MM.1S (cell line): ENCODE measurements at regions not wholly inside any gene's neighbourhood (a gene's known extent, or its start where the extent isn't known, plus 50 kb on each side); places are given as distances from the start of the nearest gene placed in this dataset.

Experiments used
- DNase-seq: peaks from one replicate; pipeline ENCODE4 v3.0.0-alpha.2; 2015
- H2AFZ ChIP-seq: fragments of 300-600 bp; sonication (generic); 2 replicates; pipeline ENCODE4 v1.6.0; 2016; ENCODE audit warnings: antibody characterized with exemption, low read length
- H3F3A ChIP-seq: fragments of 300-600 bp; sonication (generic); 2 replicates; pipeline ENCODE4 v1.6.1; 2016; ENCODE audit warnings: mild to moderate bottlenecking, antibody characterized with exemption, low read length, moderate library complexity, mixed read lengths; ENCODE audit not compliant: insufficient read depth
- H3K27ac ChIP-seq: fragments of 300-600 bp; sonication (generic); 2 replicates; pipeline ENCODE4 v1.5.1; 2016; ENCODE audit warnings: mild to moderate bottlenecking, low read length
- H3K27me3 ChIP-seq: fragments of 300-600 bp; sonication (generic); replicated peaks from 2 replicates; pipeline ENCODE4 v1.6.0; 2016; ENCODE audit warnings: low read length; ENCODE audit not compliant: insufficient read depth
- H3K36me3 ChIP-seq: fragments of 300-600 bp; sonication (generic); replicated peaks from 2 replicates; pipeline ENCODE4 v1.6.1; 2016; ENCODE audit warnings: mild to moderate bottlenecking, low read length, mixed read lengths; ENCODE audit not compliant: insufficient read depth
- H3K4me1 ChIP-seq: fragments of 300-600 bp; sonication (generic); 2 replicates; pipeline ENCODE4 v1.6.1; 2016; ENCODE audit warnings: low read length, mixed read lengths
- H3K4me2 ChIP-seq: fragments of 300-600 bp; sonication (generic); 2 replicates; pipeline ENCODE4 v1.6.0; 2016; ENCODE audit warnings: low read depth, low read length
- H3K4me3 ChIP-seq: fragments of 300-600 bp; sonication (generic); 2 replicates; pipeline ENCODE4 v1.5.1; 2016; ENCODE audit warnings: low read length, mixed read lengths
- H3K79me2 ChIP-seq: fragments of 300-600 bp; sonication (generic); 2 replicates; pipeline ENCODE4 v1.6.1; 2016; ENCODE audit warnings: mixed run types, low read length, mixed read lengths
- H3K9ac ChIP-seq: fragments of 300-600 bp; sonication (generic); 2 replicates; pipeline ENCODE4 v1.6.1; 2016; ENCODE audit warnings: low read length, mixed read lengths
- H3K9me2 ChIP-seq: fragments of 300-600 bp; sonication (generic); replicated peaks from 2 replicates; pipeline ENCODE4 v1.6.1; 2016; ENCODE audit warnings: mild to moderate bottlenecking, low read length, mixed read lengths; ENCODE audit not compliant: insufficient read depth
- H3K9me3 ChIP-seq: fragments of 300-600 bp; sonication (generic); replicated peaks from 2 replicates; pipeline ENCODE4 v1.6.1; 2016; ENCODE audit warnings: mild to moderate bottlenecking, low read length, mixed read lengths; ENCODE audit not compliant: insufficient read depth
- H4K20me1 ChIP-seq: fragments of 300-600 bp; sonication (generic); 2 replicates; pipeline ENCODE4 v1.6.1; 2016; ENCODE audit warnings: mild to moderate bottlenecking, low read length, moderate library complexity, mixed read lengths; ENCODE audit not compliant: insufficient read depth
- CTCF ChIP-seq: fragments of 300-600 bp; sonication (generic); IDR thresholded peaks from 2 replicates; pipeline ENCODE4 v1.5.1; 2016; ENCODE audit warnings: antibody characterized with exemption, low read length, mixed read lengths
- EZH2 ChIP-seq: fragments of 300-600 bp; sonication (generic); optimal IDR thresholded peaks from 2 replicates; pipeline ENCODE3; 2017; ENCODE audit warnings: low read depth, mild to moderate bottlenecking, antibody characterized with exemption, low read length, mixed read lengths
- EZH2phosphoT487 ChIP-seq: fragments of 300-600 bp; sonication (generic); IDR thresholded peaks from 2 replicates; pipeline ENCODE4 v1.6.1; 2018; ENCODE audit warnings: antibody characterized with exemption, low read length

DNA sequence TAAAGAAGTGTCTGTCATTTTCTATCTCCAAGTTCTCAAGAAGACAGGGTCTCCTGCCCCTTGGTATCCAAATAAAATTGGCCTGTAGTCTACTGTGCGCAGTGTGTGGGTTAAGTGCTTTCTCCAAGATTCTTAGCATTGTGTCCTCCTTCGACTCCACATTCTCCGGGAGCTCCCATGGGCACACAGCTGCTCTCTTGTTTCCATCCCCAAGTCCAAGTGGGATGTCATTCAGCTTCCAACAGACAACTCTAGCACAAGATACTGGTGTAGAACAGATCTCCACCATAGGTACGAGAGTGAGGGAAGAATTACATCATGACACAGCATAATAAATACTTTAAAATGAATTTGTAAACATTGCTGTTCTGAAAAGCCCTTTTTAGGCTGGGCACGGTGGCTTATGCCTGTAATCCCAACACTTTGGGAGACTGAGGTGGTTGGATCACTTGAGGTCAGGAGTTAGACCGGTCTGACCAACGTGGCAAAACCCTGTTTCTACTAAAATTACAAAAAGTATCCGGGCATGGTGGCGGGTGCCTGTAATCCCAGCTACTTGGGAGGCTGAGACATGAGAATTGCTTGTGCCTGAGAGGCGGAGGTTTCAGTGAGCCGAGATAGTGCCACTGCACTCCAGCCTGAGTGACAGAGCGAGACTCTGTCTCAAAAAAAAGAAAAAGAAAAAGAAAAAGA, 196.2 kb downstream of the C9orf152 start:
- Histone ChIP-seq H3K4me1 (0 out of 2 replicates have a peak, but pooled peaks cover 4% of the 10 kb centered on the region), H2AFZ (no peak overlapping the region), H3K9ac (no peak overlapping the region), H3K27ac (no peak overlapping the region), H3K79me2 (no peaks in the 10 kb centered on the region), H3K9me3 (no peaks in the 10 kb centered on the region), H4K20me1 (no peaks in the 10 kb centered on the region), H3K36me3 (no peaks in the 10 kb centered on the region), H3K4me3 (no peak overlapping the region), H3K27me3 (no peaks in the 10 kb centered on the region), H3F3A (no peaks in the 10 kb centered on the region), H3K9me2 (no peaks in the 10 kb centered on the region), H3K4me2 (no peak overlapping the region)
- no peak for TF ChIP-seq EZH2
- TF ChIP-seq EZH2phosphoT487, result no peak
- no peak for TF ChIP-seq CTCF
- no peak for DNase-seq

DNA sequence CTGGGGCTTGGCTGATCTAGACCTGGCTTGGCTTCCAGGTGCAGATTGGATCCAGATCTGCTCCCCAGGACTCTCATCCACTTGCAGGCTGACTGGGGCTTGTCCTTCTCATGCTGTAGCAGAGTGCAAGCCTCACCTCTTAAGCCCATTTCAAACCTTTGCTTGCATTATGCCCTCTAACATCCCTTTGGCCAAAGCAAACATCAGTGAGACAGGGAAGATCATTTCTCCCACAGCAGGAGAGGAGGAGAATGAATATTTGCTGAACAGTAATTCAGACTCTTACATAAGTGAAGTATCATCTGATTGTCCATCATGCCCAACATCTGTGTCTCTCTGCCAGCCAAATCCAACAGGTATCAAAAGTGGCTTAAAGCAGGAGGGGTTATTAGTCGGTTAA, 194.9 kb downstream of the C9orf152 start:
- Histone ChIP-seq H3K79me2 (no peaks in the 10 kb centered on the region), H3K9me3 (no peaks in the 10 kb centered on the region), H2AFZ (no peak overlapping the region), H4K20me1 (no peaks in the 10 kb centered on the region), H3K27ac (no peak overlapping the region), H3K9ac (no peak overlapping the region), H3K4me1 (no peaks in the 10 kb centered on the region), H3F3A (no peaks in the 10 kb centered on the region), H3K4me3 (no peak overlapping the region), H3K9me2 (no peaks in the 10 kb centered on the region), H3K4me2 (no peak overlapping the region), H3K27me3 (no peaks in the 10 kb centered on the region), H3K36me3 (no peaks in the 10 kb centered on the region)
- TF ChIP-seq EZH2phosphoT487, result no peak
- TF ChIP-seq EZH2, result no peak
- no peak for TF ChIP-seq CTCF
- no peak for DNase-seq

DNA sequence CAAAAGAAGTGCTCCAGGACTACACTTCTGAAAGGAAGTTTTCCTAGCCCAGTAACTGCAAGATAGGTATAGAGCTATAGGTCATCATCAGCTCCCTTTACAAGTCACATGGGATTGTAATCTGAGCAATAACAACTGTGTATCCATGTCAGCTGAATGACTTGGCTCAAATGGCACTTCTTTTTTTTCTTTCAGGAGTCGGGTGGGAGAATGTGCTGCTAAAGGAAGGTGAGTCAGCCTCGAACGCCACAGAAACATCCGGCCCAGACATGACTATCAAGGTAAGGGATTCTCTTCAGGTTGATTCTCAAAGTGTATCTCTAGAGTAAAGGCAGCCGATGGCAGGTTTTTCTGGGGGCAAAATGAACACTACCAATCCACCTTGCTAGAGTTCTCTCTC, 192.2 kb downstream of the C9orf152 start:
- no peak overlapping the region for H3K27ac ChIP-seq
- no peaks in the 10 kb centered on the region for H3K4me1 ChIP-seq
- H3K9ac ChIP-seq, result no peak overlapping the region
- TF ChIP-seq CTCF, result no peak
- TF ChIP-seq EZH2phosphoT487, result no peak
- no peak for TF ChIP-seq EZH2
- H2AFZ ChIP-seq, result no peak overlapping the region
- H3K9me3 ChIP-seq, result no peaks in the 10 kb centered on the region
- H4K20me1 ChIP-seq, result no peaks in the 10 kb centered on the region
- H3K4me2 ChIP-seq, result no peak overlapping the region
- no peaks in the 10 kb centered on the region for H3K27me3 ChIP-seq
- no peak for DNase-seq
- H3K36me3 ChIP-seq, result no peaks in the 10 kb centered on the region
- no peaks in the 10 kb centered on the region for H3K9me2 ChIP-seq
- no peaks in the 10 kb centered on the region for H3F3A ChIP-seq
- H3K79me2 ChIP-seq, result no peaks in the 10 kb centered on the region
- H3K4me3 ChIP-seq, result no peak overlapping the region
